OCI-LY1 (cell line): ENCODE measurements at regions not wholly inside any gene's neighbourhood (a gene's known extent, or its start where the extent isn't known, plus 50 kb on each side); places are given as distances from the start of the nearest gene placed in this dataset.

Experiments
- H2AFZ ChIP-seq: fragments of 200-600 bp; sonication (generic), shearing (Covaris generic); 2 replicates; pipeline ENCODE4 v1.6.0; 2014; ENCODE audit warnings: antibody characterized with exemption, mild to moderate bottlenecking, low read length
- H3F3A ChIP-seq: fragments of 200-600 bp; sonication (generic), shearing (Covaris generic); 2 replicates; pipeline ENCODE4 v1.6.0; 2014; ENCODE audit warnings: mild to moderate bottlenecking, antibody characterized with exemption, low read length, moderate library complexity; ENCODE audit not compliant: insufficient read depth
- H3K27ac ChIP-seq: fragments of 200-600 bp; sonication (generic); 2 replicates; pipeline ENCODE4 v1.5.1; 2014; ENCODE audit warnings: low read length, mixed run types, mild to moderate bottlenecking, low read depth; ENCODE audit not compliant: poor library complexity, severe bottlenecking
- H3K27me3 ChIP-seq: fragments of 200-600 bp; sonication (generic); 2 replicates; pipeline ENCODE4 v1.6.0; 2014; ENCODE audit warnings: antibody characterized with exemption, mild to moderate bottlenecking, low read length, moderate library complexity; ENCODE audit not compliant: insufficient read depth
- H3K36me3 ChIP-seq: fragments of 200-600 bp; sonication (generic); 2 replicates; pipeline ENCODE4 v1.6.1; 2014; ENCODE audit warnings: mild to moderate bottlenecking, antibody characterized with exemption, low read length, moderate library complexity, mixed read lengths; ENCODE audit not compliant: insufficient read depth
- H3K4me1 ChIP-seq: fragments of 200-600 bp; sonication (generic); 2 replicates; pipeline ENCODE4 v1.5.1; 2014; ENCODE audit warnings: mild to moderate bottlenecking, low read length, moderate library complexity; ENCODE audit not compliant: insufficient read depth, severe bottlenecking
- H3K4me2 ChIP-seq: fragments of 200-600 bp; sonication (generic), shearing (Covaris generic); 2 replicates; pipeline ENCODE4 v1.6.1; 2014; ENCODE audit warnings: low read length
- H3K4me3 ChIP-seq: fragments of 200-600 bp; sonication (generic); 2 replicates; pipeline ENCODE4 v1.5.1; 2014; ENCODE audit warnings: low read length, low read depth, mild to moderate bottlenecking, mixed read lengths; ENCODE audit not compliant: poor library complexity, severe bottlenecking
- H3K79me2 ChIP-seq: fragments of 200-600 bp; shearing (Covaris generic); 2 replicates; pipeline ENCODE4 v1.6.1; 2016; ENCODE audit warnings: mixed run types, low read length, mixed read lengths; ENCODE audit not compliant: insufficient read depth
- H3K9ac ChIP-seq: fragments of 200-600 bp; sonication (generic), shearing (Covaris generic); 2 replicates; pipeline ENCODE4 v1.6.1; 2014; ENCODE audit warnings: mild to moderate bottlenecking, low read length, mixed read lengths
- H3K9me2 ChIP-seq: fragments of 200-600 bp; sonication (generic), shearing (Covaris generic); 2 replicates; pipeline ENCODE4 v1.6.1; 2014; ENCODE audit warnings: low read depth, mild to moderate bottlenecking, low read length, mixed read lengths
- H3K9me3 ChIP-seq: fragments of 200-600 bp; shearing (Covaris generic); 2 replicates; pipeline ENCODE4 v1.6.1; 2014; ENCODE audit warnings: low read length, mixed read lengths
- H4K20me1 ChIP-seq: fragments of 200-600 bp; sonication (generic), shearing (Covaris generic); 2 replicates; pipeline ENCODE4 v1.6.0; 2016; ENCODE audit warnings: mild to moderate bottlenecking, low read length; ENCODE audit not compliant: insufficient read depth
- CTCF ChIP-seq: fragments of 200-600 bp; sonication (generic), shearing (Covaris generic); IDR thresholded peaks from 2 replicates; pipeline ENCODE4 v1.5.1; 2017; ENCODE audit warnings: mild to moderate bottlenecking, antibody characterized with exemption, low read length, moderate library complexity, mixed read lengths
- EZH2 ChIP-seq: fragments of 200-600 bp; sonication (generic), shearing (Covaris generic); IDR thresholded peaks from 2 replicates; pipeline ENCODE4 v1.8.0; 2017; ENCODE audit warnings: borderline replicate concordance, mixed run types, mild to moderate bottlenecking, antibody characterized with exemption, low read length, moderate library complexity, mixed read lengths

GRCh38 chr3:115388811-115389210 lies 234.5 kb upstream of the GAP43 start:
- Histone ChIP-seq H4K20me1 (no peaks in the 10 kb centered on the region), H3K36me3 (no peaks in the 10 kb centered on the region), H3K27me3 (no peaks in the 10 kb centered on the region), H2AFZ (no peak overlapping the region), H3K79me2 (no peaks in the 10 kb centered on the region), H3K4me3 (no peak overlapping the region), H3K9me2 (no peaks in the 10 kb centered on the region), H3K27ac (no peak overlapping the region), H3K9me3 (no peaks in the 10 kb centered on the region), H3K9ac (no peak overlapping the region), H3K4me2 (no peak overlapping the region), H3F3A (no peaks in the 10 kb centered on the region), H3K4me1 (no peaks in the 10 kb centered on the region)
- TF ChIP-seq EZH2 (no peak), CTCF (no peak)

- no peaks in the 10 kb centered on the region for H3K36me3 ChIP-seq
- H4K20me1 ChIP-seq, result no peaks in the 10 kb centered on the region
- no peak overlapping the region for H3K9ac ChIP-seq
- H3K4me1 ChIP-seq, result no peaks in the 10 kb centered on the region
- no peak overlapping the region for H2AFZ ChIP-seq
- no peaks in the 10 kb centered on the region for H3K9me3 ChIP-seq
- H3K27ac ChIP-seq, result no peak overlapping the region
- H3K9me2 ChIP-seq, result no peaks in the 10 kb centered on the region
- H3K4me3 ChIP-seq, result no peak overlapping the region
- H3F3A ChIP-seq, result no peaks in the 10 kb centered on the region
- H3K4me2 ChIP-seq, result no peak overlapping the region
- H3K27me3 ChIP-seq, result no peaks in the 10 kb centered on the region
- TF ChIP-seq CTCF, result no peak
- no peak for TF ChIP-seq EZH2
- H3K79me2 ChIP-seq, result no peaks in the 10 kb centered on the region
These were observed 226.5 kb upstream of the GAP43 start for GRCh38 chr3:115396801-115397200.

GRCh38 chr3:115397433-115397832 lies 225.9 kb upstream of the GAP43 start:
- Histone ChIP-seq H3K4me2 (no peak overlapping the region), H3K9ac (no peak overlapping the region), H3K4me1 (no peaks in the 10 kb centered on the region), H3K27me3 (no peaks in the 10 kb centered on the region), H3K9me3 (no peaks in the 10 kb centered on the region), H3K9me2 (no peaks in the 10 kb centered on the region), H3K4me3 (no peak overlapping the region), H4K20me1 (no peaks in the 10 kb centered on the region), H3K27ac (no peak overlapping the region), H3K79me2 (no peaks in the 10 kb centered on the region), H3F3A (no peaks in the 10 kb centered on the region), H2AFZ (no peak overlapping the region), H3K36me3 (no peaks in the 10 kb centered on the region)
- TF ChIP-seq CTCF (no peak), EZH2 (no peak)
